Karpas-422 (cell line): ENCODE measurements at regions not wholly inside any gene's neighbourhood (a gene's known extent, or its start where the extent isn't known, plus 50 kb on each side); places are given as distances from the start of the nearest gene placed in this dataset.

Source experiments
- DNase-seq: peaks from one replicate; pipeline ENCODE4 v3.0.0-alpha.2; 2015
- H2AFZ ChIP-seq: fragments of 200-600 bp; sonication (generic); 2 replicates; pipeline ENCODE4 v1.6.1; 2014; ENCODE audit warnings: antibody characterized with exemption, low read length, mixed read lengths
- H3K27ac ChIP-seq: fragments of 200-600 bp; sonication (generic); 2 replicates; pipeline ENCODE4 v1.5.1; 2014; ENCODE audit warnings: mild to moderate bottlenecking, low read length, moderate library complexity
- H3K27me3 ChIP-seq: fragments of 200-600 bp; sonication (generic); 2 replicates; pipeline ENCODE4 v1.6.1; 2014; ENCODE audit warnings: low read length, mixed read lengths
- H3K36me3 ChIP-seq: fragments of 200-600 bp; sonication (generic); 2 replicates; pipeline ENCODE4 v1.6.1; 2014; ENCODE audit warnings: low read length, mixed read lengths; ENCODE audit not compliant: insufficient read depth
- H3K4me1 ChIP-seq: fragments of 200-600 bp; sonication (generic); 2 replicates; pipeline ENCODE4 v1.6.1; 2014; ENCODE audit warnings: mild to moderate bottlenecking, low read length, mixed read lengths
- H3K4me2 ChIP-seq: fragments of 200-600 bp; sonication (generic); 2 replicates; pipeline ENCODE4 v1.6.1; 2014; ENCODE audit warnings: low read length, low read depth, mild to moderate bottlenecking; ENCODE audit not compliant: poor library complexity, severe bottlenecking
- H3K4me3 ChIP-seq: fragments of 200-600 bp; sonication (generic); 2 replicates; pipeline ENCODE4 v1.5.1; 2014; ENCODE audit warnings: mild to moderate bottlenecking, antibody characterized with exemption, low read length, mixed read lengths
- H3K79me2 ChIP-seq: fragments of 200-600 bp; sonication (generic); 2 replicates; pipeline ENCODE4 v1.6.1; 2014; ENCODE audit warnings: mild to moderate bottlenecking, low read length, mixed read lengths
- H3K9ac ChIP-seq: fragments of 200-600 bp; sonication (generic); 2 replicates; pipeline ENCODE4 v1.6.0; 2014; ENCODE audit warnings: low read length
- H3K9me2 ChIP-seq: fragments of 200-600 bp; sonication (generic), shearing (Covaris generic); replicated peaks from 2 replicates; pipeline ENCODE4 v1.6.0; 2014; ENCODE audit warnings: mild to moderate bottlenecking, low read length, moderate library complexity; ENCODE audit not compliant: insufficient read depth
- H3K9me3 ChIP-seq: fragments of 300-700, 200-600 bp; sonication (generic); 2 replicates; pipeline ENCODE4 v1.6.1; 2014; ENCODE audit warnings: low read length, mixed read lengths
- H4K20me1 ChIP-seq: fragments of 200-600 bp; sonication (generic); 2 replicates; pipeline ENCODE4 v1.6.1; 2014; ENCODE audit warnings: mild to moderate bottlenecking, antibody characterized with exemption, low read length, low read depth; ENCODE audit not compliant: insufficient read depth

GRCh38 chr4:151888367-151888866, 127.6 kb upstream of the GATB start:
- no peaks in the 10 kb centered on the region for H3K36me3 ChIP-seq
- no peaks in the 10 kb centered on the region for H3K9me3 ChIP-seq
- H3K9ac ChIP-seq, result no peak overlapping the region
- H3K4me1 ChIP-seq, result no peaks in the 10 kb centered on the region
- no peaks in the 10 kb centered on the region for H4K20me1 ChIP-seq
- no peak overlapping the region for H3K4me2 ChIP-seq
- no peak overlapping the region for H3K4me3 ChIP-seq
- H3K79me2 ChIP-seq, result no peaks in the 10 kb centered on the region
- no peaks in the 10 kb centered on the region for H3K9me2 ChIP-seq
- DNase-seq, result no peak
- H3K27ac ChIP-seq, result no peak overlapping the region
- H2AFZ ChIP-seq, result no peak overlapping the region
- no peaks in the 10 kb centered on the region for H3K27me3 ChIP-seq

DNA sequence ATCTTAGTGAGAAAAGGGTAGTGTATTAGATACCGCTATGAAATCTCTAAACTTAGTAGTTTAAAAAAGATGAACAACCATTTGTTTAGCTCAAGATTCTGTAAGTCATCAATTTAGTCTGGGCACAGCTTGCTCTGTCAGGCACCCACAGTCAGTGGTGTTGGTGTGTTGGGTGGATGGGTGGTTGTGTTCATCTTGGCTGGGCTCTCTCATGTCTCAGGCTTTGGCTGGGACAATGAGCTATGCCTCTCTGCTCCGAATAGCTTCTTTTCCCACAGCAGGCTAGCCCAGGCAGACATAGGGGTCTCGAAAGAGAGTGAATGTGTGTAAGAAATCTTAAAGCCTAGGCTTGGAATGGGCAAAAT, 127.0 kb upstream of the GATB start:
- Histone ChIP-seq H3K27ac (no peak overlapping the region), H3K9ac (no peak overlapping the region), H2AFZ (no peak overlapping the region), H3K9me2 (no peaks in the 10 kb centered on the region), H3K4me2 (no peak overlapping the region), H3K4me3 (no peak overlapping the region), H3K4me1 (no peaks in the 10 kb centered on the region), H3K36me3 (no peaks in the 10 kb centered on the region), H4K20me1 (no peaks in the 10 kb centered on the region), H3K79me2 (no peaks in the 10 kb centered on the region), H3K9me3 (no peaks in the 10 kb centered on the region), H3K27me3 (no peaks in the 10 kb centered on the region)
- no peak for DNase-seq

- DNase-seq, result no peak
- H3K27ac ChIP-seq, result no peak overlapping the region
- H3K4me1 ChIP-seq, result no peaks in the 10 kb centered on the region
- H3K36me3 ChIP-seq, result no peaks in the 10 kb centered on the region
- no peak overlapping the region for H3K4me2 ChIP-seq
- H3K9ac ChIP-seq, result no peak overlapping the region
- no peaks in the 10 kb centered on the region for H3K9me3 ChIP-seq
- no peaks in the 10 kb centered on the region for H3K79me2 ChIP-seq
- H3K9me2 ChIP-seq, result no peaks in the 10 kb centered on the region
- no peaks in the 10 kb centered on the region for H3K27me3 ChIP-seq
- no peaks in the 10 kb centered on the region for H4K20me1 ChIP-seq
- H2AFZ ChIP-seq, result no peak overlapping the region
- H3K4me3 ChIP-seq, result no peak overlapping the region
Observed at GRCh38 chr4:151887031-151887815, 126.4 kb upstream of the GATB start.

- Histone ChIP-seq H3K36me3 (no peaks in the 10 kb centered on the region), H3K79me2 (no peaks in the 10 kb centered on the region), H2AFZ (no peak overlapping the region), H3K9me3 (no peaks in the 10 kb centered on the region), H4K20me1 (no peaks in the 10 kb centered on the region), H3K9ac (no peak overlapping the region), H3K4me1 (no peaks in the 10 kb centered on the region), H3K4me3 (no peak overlapping the region), H3K27me3 (no peaks in the 10 kb centered on the region), H3K27ac (no peak overlapping the region), H3K4me2 (no peak overlapping the region), H3K9me2 (no peaks in the 10 kb centered on the region)
- DNase-seq, result no peak
Observed at GRCh38 chr4:151885123-151885522, 124.3 kb upstream of the GATB start.

- Histone ChIP-seq H3K4me2 (no peak overlapping the region), H3K4me1 (no peaks in the 10 kb centered on the region), H3K9ac (no peak overlapping the region), H4K20me1 (no peaks in the 10 kb centered on the region), H3K79me2 (no peaks in the 10 kb centered on the region), H3K9me3 (no peaks in the 10 kb centered on the region), H3K9me2 (no peaks in the 10 kb centered on the region), H3K4me3 (no peak overlapping the region), H3K36me3 (no peaks in the 10 kb centered on the region), H2AFZ (no peak overlapping the region), H3K27me3 (no peaks in the 10 kb centered on the region), H3K27ac (no peak overlapping the region)
- no peak for DNase-seq
Observed at GRCh38 chr4:151883747-151884146, 122.9 kb upstream of the GATB start.

- no peaks in the 10 kb centered on the region for H3K79me2 ChIP-seq
- no peaks in the 10 kb centered on the region for H4K20me1 ChIP-seq
- no peaks in the 10 kb centered on the region for H3K36me3 ChIP-seq
- no peaks in the 10 kb centered on the region for H3K4me1 ChIP-seq
- H3K27ac ChIP-seq, result no peak overlapping the region
- H3K4me2 ChIP-seq, result no peak overlapping the region
- no peak overlapping the region for H3K9ac ChIP-seq
- H3K9me2 ChIP-seq, result no peaks in the 10 kb centered on the region
- H3K9me3 ChIP-seq, result no peaks in the 10 kb centered on the region
- DNase-seq, result no peak
- no peak overlapping the region for H2AFZ ChIP-seq
- H3K27me3 ChIP-seq, result no peaks in the 10 kb centered on the region
- no peak overlapping the region for H3K4me3 ChIP-seq
Observed at GRCh38 chr4:151882072-151882803, 121.4 kb upstream of the GATB start.

- Histone ChIP-seq H3K4me1 (no peaks in the 10 kb centered on the region), H3K4me3 (no peak overlapping the region), H3K36me3 (no peaks in the 10 kb centered on the region), H3K9me3 (no peaks in the 10 kb centered on the region), H3K79me2 (no peaks in the 10 kb centered on the region), H3K9ac (no peak overlapping the region), H2AFZ (no peak overlapping the region), H3K27ac (no peak overlapping the region), H3K4me2 (no peak overlapping the region), H3K27me3 (no peaks in the 10 kb centered on the region), H3K9me2 (no peaks in the 10 kb centered on the region), H4K20me1 (no peaks in the 10 kb centered on the region)
- DNase-seq, result no peak
Observed at GRCh38 chr4:151879705-151880445, 119.1 kb upstream of the GATB start.

DNA sequence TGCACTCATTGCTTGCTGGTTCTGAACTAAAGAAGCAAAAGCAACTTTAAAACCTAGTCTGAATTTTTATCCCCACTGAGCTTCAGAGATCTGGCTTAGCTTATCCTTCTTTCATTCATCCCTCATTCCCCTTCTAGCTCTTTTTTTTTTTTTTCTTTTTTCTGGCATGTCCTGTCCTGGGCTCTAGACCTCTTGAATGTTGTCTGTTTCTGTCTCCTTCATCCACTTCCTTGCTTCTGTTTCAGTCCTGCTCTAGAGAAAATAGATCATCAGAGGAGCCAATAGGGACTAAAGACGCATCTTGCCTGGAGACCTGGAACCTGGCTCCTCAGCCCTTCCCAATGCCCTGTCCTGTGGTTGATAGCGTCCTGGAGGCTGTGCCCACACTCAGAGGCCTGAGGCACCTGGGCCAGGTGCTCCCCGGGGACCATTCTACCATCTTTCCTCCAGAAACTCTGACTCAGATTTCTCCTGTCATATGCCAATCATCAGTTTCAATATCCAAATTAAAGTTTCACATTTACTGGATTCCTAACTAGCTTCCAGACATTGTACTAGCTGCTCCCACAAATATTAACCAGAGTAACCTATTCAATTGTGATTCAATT, 115.7 kb upstream of the GATB start:
- Histone ChIP-seq H2AFZ (no peak overlapping the region), H3K9ac (no peak overlapping the region), H3K4me1 (no peaks in the 10 kb centered on the region), H3K4me3 (no peak overlapping the region), H3K9me3 (no peaks in the 10 kb centered on the region), H3K27ac (no peak overlapping the region), H3K36me3 (no peaks in the 10 kb centered on the region), H3K27me3 (0 out of 2 replicates have a peak, but pooled peaks cover 2% of the 10 kb centered on the region), H3K79me2 (no peaks in the 10 kb centered on the region), H3K4me2 (no peak overlapping the region), H4K20me1 (no peaks in the 10 kb centered on the region), H3K9me2 (no peaks in the 10 kb centered on the region)
- no peak for DNase-seq
